GM18868 (cell line): ENCODE measurements at regions not wholly inside any gene's neighbourhood (a gene's known extent, or its start where the extent isn't known, plus 50 kb on each side); places are given as distances from the start of the nearest gene placed in this dataset.

Experiments
- ATAC-seq: cut with Tn5 transposase; IDR thresholded peaks from one replicate; pipeline ENCODE4 v1.9.1; 2021; ENCODE audit warnings: mild to moderate bottlenecking, moderate library complexity; ENCODE audit not compliant: unreplicated experiment

DNA sequence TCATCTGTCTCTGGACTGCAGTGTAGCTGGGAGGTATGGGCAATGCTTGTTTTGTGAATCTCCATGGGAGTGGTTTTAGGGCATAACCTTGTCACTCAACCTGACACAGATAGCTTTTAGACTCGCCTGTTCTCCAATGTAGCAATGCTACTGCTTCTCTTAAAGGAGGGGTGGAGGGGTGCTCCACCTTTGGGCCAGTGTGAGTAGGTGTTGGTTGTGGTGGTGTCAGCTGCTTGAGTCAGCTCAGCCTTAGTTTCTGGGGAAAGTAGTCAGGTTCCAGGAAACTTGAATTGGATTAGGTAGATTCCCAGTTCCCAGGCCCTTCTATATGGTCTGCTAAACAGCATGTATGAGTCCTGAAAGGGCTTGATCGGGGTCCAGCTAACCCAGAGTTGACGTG, 91.1 kb upstream of the PLPPR1 start:
- no peak for ATAC-seq

GRCh38 chr9:100938507-100938906, 90.0 kb upstream of the PLPPR1 start:
- ATAC-seq = no peak

GRCh38 chr9:100939636-100940035, 88.9 kb upstream of the PLPPR1 start:
- no peak for ATAC-seq

DNA sequence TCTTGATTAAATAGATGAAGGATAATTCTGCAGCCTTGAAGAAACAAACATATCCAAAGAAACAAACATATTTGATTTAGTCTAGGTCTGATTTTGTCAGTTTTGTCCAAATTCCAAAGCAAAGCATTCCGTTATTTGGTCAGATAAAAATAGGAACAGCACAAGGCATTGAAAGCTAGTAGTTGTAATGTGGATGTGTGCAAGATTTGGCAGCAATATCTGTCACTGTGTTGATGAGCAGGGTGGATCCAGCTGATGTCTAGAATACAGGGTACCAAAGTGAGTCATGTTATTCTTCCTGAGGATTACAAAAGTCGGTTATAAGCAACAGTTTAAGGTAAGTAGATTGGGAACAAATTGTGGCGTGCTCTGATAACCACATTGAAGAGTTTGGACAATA, 69.3 kb upstream of the PLPPR1 start:
- ATAC-seq = no peak
